CD8-positive, alpha-beta memory T cell (primary cell): ENCODE measurements at regions not wholly inside any gene's neighbourhood (a gene's known extent, or its start where the extent isn't known, plus 50 kb on each side); places are given as distances from the start of the nearest gene placed in this dataset.

ENCODE experiments used
- CTCF ChIA-PET: fragments of 350-600 bp; sonication (Branson Sonifier 250); formaldehyde crosslinking; loops from one replicate; lab custom pipeline; 2021; ENCODE audit warnings: antibody characterized with exemption; lab: Charles Lee
- POLR2A ChIA-PET: fragments of 350-600 bp; sonication (Branson Sonifier 250); formaldehyde crosslinking; loops from one replicate; lab custom pipeline; 2021; ENCODE audit warnings: antibody characterized with exemption; lab: Charles Lee
- DNase-seq, 5 donors: peaks; one replicate each; pipeline versions ENCODE4 v3.0.0 to v3.0.0-alpha.2; 2020 to 2022; ENCODE audit warnings: mixed read lengths in 1 of 5
- H3K27ac ChIP-seq: one replicate; pipeline ENCODE4 v1.7.0; 2013; ENCODE audit warnings: low read depth, mild to moderate bottlenecking, low read length, moderate library complexity
- H3K27me3 ChIP-seq: 2 replicates; pipeline ENCODE4 v1.7.0; 2013; ENCODE audit warnings: low read length, mild to moderate bottlenecking; ENCODE audit not compliant: insufficient read depth, poor library complexity, severe bottlenecking
- H3K36me3 ChIP-seq: 2 replicates; pipeline ENCODE4 v1.7.0; 2013; ENCODE audit warnings: mild to moderate bottlenecking, low read length, moderate library complexity; ENCODE audit not compliant: insufficient read depth
- H3K4me1 ChIP-seq: 2 replicates; pipeline ENCODE4 v1.7.0; 2013; ENCODE audit warnings: mild to moderate bottlenecking, low read length, moderate library complexity; ENCODE audit not compliant: insufficient read depth
- H3K4me3 ChIP-seq: 2 replicates; pipeline ENCODE4 v1.7.0; 2013; ENCODE audit warnings: mild to moderate bottlenecking, low read length
- H3K9me3 ChIP-seq: 2 replicates; pipeline ENCODE4 v1.7.0; 2013; ENCODE audit warnings: mild to moderate bottlenecking, low read length
- H3K27ac Mint-ChIP-seq, 8 donors: one replicate each; pipeline ENCODE4 v1.8.0; 2020 to 2021; ENCODE audit warnings: mixed read lengths in 8 of 8, mild to moderate bottlenecking in 6 of 8, inconsistent platforms in 3 of 8, moderate library complexity in 3 of 8
- H3K27me3 Mint-ChIP-seq, 2 donors: one replicate each; pipeline ENCODE4 v1.8.0; 2020 to 2021; ENCODE audit warnings: mixed read lengths in 2 of 2, mild to moderate bottlenecking in 1 of 2, moderate library complexity in 1 of 2
- H3K36me3 Mint-ChIP-seq, 3 donors: one replicate each; pipeline ENCODE4 v1.8.0; 2020 to 2021; ENCODE audit warnings: mixed read lengths in 3 of 3, inconsistent platforms in 1 of 3, mild to moderate bottlenecking in 1 of 3
- H3K4me1 Mint-ChIP-seq, 3 donors: one replicate each; pipeline ENCODE4 v1.8.0; 2020 to 2021; ENCODE audit warnings: mixed read lengths in 3 of 3, inconsistent platforms in 1 of 3, mild to moderate bottlenecking in 1 of 3
- H3K4me3 Mint-ChIP-seq, 7 donors: one replicate each; pipeline ENCODE4 v1.8.0; 2020 to 2021; ENCODE audit warnings: mixed read lengths in 7 of 7, mild to moderate bottlenecking in 6 of 7, moderate library complexity in 4 of 7, inconsistent platforms in 2 of 7
- H3K9me3 Mint-ChIP-seq, 5 donors: one replicate each; pipeline ENCODE4 v1.8.0; 2020 to 2022; ENCODE audit warnings: mixed read lengths in 5 of 5, mild to moderate bottlenecking in 3 of 5, moderate library complexity in 2 of 5, inconsistent platforms in 1 of 5

DNA sequence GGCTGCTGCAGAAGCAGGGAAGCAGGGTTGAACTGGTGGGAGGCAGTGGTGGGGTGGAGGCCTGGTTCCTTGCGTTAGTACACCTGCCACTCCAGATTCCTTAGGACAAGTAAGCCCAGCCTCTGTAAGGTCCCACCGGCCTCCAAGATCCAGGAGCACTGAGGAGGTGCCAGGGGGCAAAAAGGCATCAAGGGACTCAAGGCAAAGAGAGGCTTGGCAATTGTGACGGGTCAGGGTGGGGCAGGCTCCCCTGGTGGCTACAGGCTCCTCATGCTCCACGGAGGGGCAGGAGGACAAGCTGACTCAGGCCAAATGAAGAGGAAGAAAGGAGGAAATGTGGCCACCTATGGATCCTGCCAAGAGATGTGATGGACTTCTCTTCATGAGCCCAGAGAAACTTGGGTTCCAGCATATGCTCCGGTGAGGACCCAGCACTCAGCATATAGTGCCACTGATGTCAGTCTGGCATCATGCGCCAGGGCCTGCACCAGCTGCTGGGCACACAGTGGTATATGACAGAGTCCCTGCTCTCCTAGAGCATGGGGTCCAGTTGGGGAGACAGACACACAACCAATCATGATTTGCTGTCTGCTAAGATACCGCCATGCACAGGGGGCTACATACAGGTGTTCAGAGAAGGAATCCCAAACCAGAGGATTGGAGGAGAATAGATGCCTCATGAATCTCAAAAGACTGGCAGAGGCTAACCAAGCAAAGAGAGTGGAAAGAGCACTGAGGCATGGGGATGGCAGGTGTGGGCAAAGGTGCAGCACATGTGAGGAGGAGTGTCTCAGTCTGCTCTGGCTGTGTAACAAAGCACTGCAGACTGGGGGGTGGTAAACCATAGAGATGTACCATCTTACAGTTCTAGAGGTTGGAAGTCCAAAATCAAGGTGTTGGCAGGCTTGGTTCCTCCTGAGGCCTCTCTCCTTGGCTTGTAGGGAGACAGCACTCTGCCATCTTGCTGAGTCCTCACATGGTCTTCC is 249.7 kb downstream of the RHOU start:
- ChIA-PET POLR2A (no interaction called here), CTCF (no interaction called here)
- H3K4me3 ChIP-seq, result no peak overlapping the region
- no peaks in the 10 kb centered on the region for H3K4me1 ChIP-seq
- H3K27me3 Mint-ChIP-seq, result peaks cover 0 to 4% of the 10 kb centered on the region in 2 donors
- no peak overlapping the region for H3K27ac Mint-ChIP-seq
- peaks cover 0 to 4% (median 0%) of the 10 kb centered on the region in 3 donors for H3K4me1 Mint-ChIP-seq
- no peak overlapping the region for H3K27ac ChIP-seq
- H3K9me3 Mint-ChIP-seq, result no peaks in the 10 kb centered on the region
- H3K27me3 ChIP-seq, result no peaks in the 10 kb centered on the region
- H3K9me3 ChIP-seq, result no peaks in the 10 kb centered on the region
- H3K36me3 Mint-ChIP-seq, result no peaks in the 10 kb centered on the region
- DNase-seq, result no peak
- H3K4me3 Mint-ChIP-seq, result no peak overlapping the region
- H3K36me3 ChIP-seq, result no peaks in the 10 kb centered on the region

DNA sequence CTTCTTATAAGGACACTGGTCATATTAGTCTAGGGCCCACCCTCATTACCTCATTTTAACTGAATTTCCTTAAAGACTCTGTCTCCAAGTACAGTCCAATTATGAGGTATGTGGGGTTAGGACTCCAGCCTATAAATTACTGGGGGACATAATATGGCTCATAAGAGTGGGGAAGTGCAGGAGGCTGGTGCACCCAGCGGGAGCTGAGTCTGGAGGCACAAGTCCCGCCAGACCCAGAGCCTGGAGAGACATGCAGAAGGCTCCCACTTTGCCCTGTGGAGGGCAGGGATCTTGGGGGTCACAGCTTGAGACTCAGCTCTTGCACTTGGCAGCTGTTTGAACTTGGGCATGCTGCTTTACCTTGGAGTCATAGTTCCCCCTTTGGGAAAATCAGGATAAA is 250.4 kb downstream of the RHOU start:
- ChIA-PET CTCF (no interaction called here), POLR2A (no interaction called here)
- no peak for DNase-seq
- no peak overlapping the region for H3K4me3 ChIP-seq
- no peaks in the 10 kb centered on the region for H3K27me3 ChIP-seq
- no peaks in the 10 kb centered on the region for H3K9me3 ChIP-seq
- H3K4me1 Mint-ChIP-seq, result peaks cover 0 to 4% (median 0%) of the 10 kb centered on the region in 3 donors
- no peaks in the 10 kb centered on the region for H3K4me1 ChIP-seq
- H3K27ac ChIP-seq, result no peak overlapping the region
- H3K9me3 Mint-ChIP-seq, result no peaks in the 10 kb centered on the region
- no peaks in the 10 kb centered on the region for H3K36me3 Mint-ChIP-seq
- no peak overlapping the region for H3K4me3 Mint-ChIP-seq
- peaks cover 0 to 4% of the 10 kb centered on the region in 2 donors for H3K27me3 Mint-ChIP-seq
- H3K36me3 ChIP-seq, result no peaks in the 10 kb centered on the region
- peak overlapping the region in 2 of 8 donors; percentile 10 to 36 for H3K27ac Mint-ChIP-seq

DNA sequence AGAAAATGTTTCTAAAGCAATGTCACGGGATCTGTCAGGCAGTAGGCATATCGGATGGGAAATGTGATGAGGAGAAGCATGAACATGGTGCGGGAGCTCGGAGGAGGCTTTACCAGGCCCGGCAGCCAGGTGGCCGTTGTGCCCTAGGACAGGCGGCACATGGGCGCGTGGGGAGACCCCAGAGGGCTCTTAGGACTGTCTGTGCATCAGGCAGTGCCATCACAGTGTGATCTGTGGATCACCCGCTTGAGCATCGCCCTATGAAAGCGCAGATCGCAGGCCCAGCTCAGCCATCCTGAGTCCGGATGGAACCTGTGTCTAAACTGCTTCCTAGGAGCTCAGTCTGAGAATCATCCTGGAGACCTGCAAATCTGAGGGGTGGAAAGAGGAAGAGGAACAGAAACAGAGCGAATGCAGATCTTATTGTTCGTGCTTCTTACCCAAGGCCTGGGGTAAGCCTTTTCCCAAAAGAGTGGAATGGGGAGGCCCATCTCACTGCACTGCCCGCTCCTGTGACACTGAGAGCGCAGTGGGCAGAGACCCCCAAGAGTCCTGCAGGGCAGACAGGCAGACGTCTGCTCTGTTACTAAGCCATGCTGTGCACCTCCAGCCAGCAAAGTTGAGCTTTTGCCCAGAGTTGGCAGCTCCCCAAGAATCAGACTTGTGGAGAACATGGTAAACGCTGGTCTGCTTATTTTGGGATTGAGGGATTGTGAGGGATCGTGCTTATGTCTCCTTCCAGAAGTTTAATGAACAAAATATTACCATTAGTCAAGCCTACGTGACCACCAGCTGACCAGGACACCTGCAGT is 251.0 kb downstream of the RHOU start:
- ChIA-PET POLR2A (no interaction called here), CTCF (no interaction called here)
- H3K4me1 Mint-ChIP-seq, result peaks cover 0 to 4% (median 0%) of the 10 kb centered on the region in 3 donors
- no peak overlapping the region for H3K27ac Mint-ChIP-seq
- no peak overlapping the region for H3K4me3 Mint-ChIP-seq
- Histone ChIP-seq H3K4me1 (no peaks in the 10 kb centered on the region), H3K27me3 (no peaks in the 10 kb centered on the region), H3K4me3 (no peak overlapping the region), H3K9me3 (no peaks in the 10 kb centered on the region), H3K36me3 (no peaks in the 10 kb centered on the region), H3K27ac (no peak overlapping the region)
- H3K9me3 Mint-ChIP-seq, result no peaks in the 10 kb centered on the region
- H3K27me3 Mint-ChIP-seq, result peaks cover 0 to 4% of the 10 kb centered on the region in 2 donors
- no peak for DNase-seq
- H3K36me3 Mint-ChIP-seq, result no peaks in the 10 kb centered on the region

DNA sequence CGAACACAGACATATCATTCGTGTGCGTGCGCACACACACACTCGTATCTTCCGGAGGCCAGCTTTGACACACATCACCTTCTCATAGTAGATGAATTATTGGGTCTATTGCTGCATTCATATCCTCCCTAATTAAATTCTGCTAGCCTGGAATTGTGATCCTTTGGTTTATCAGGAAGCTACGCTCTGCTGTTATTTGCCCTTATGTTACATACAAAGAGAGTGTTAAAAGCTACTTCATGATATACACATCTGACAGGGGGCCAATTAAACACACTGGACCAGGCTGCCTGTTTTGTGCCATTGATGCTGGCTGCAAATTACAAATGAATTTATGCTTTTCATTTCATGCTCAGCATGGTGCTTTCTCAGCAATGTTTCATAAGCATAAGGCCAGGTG is 252.0 kb downstream of the RHOU start:
- DNase-seq, result no peak
- Mint-ChIP-seq H3K4me3 (no peak overlapping the region), H3K27me3 (peaks cover 0 to 4% of the 10 kb centered on the region in 2 donors), H3K36me3 (no peaks in the 10 kb centered on the region), H3K4me1 (peaks cover 0 to 4% (median 0%) of the 10 kb centered on the region in 3 donors), H3K9me3 (no peaks in the 10 kb centered on the region), H3K27ac (no peak overlapping the region)
- ChIA-PET CTCF (no interaction called here), POLR2A (no interaction called here)
- Histone ChIP-seq H3K27ac (no peak overlapping the region), H3K4me1 (no peaks in the 10 kb centered on the region), H3K4me3 (no peak overlapping the region), H3K9me3 (no peaks in the 10 kb centered on the region), H3K36me3 (no peaks in the 10 kb centered on the region), H3K27me3 (no peaks in the 10 kb centered on the region)

DNA sequence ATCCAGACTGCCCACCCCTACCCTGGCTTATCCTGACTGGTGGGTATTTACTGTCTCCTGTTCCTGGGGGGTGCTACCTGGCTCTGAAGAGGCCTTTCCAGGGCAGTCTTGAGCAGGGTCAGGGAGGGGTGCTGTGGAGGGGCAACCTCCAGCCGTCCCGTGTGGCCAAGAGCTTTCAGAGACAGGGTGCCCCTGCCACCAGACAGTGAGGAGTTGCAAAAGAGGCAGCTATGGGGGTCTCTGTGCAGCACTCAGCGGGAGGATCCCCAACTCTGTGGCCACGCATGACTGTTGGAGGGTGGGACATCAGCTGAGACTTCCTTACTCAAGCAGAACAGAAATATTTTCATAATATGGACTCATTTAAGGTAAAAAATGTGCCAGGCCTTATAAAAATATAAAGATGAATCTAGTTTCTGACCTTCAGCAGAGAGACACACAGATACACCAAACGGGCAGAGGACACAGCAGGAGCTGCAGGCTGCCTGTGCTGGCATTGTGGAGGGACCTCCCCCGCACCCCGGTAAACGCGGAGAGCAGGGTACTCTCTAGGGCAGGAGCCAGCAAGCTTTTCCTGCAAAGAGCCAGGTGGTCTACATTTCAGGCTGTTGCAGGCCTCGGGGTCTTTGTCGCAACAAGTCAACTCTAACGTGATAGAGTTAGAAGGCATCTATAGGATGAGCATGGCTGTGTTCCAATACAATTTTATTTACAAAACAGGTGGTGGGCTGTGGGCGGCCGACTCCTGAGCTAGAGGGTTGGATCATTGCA is 252.6 kb downstream of the RHOU start:
- Histone ChIP-seq H3K4me1 (no peaks in the 10 kb centered on the region), H3K27ac (no peak overlapping the region), H3K4me3 (no peak overlapping the region), H3K36me3 (no peaks in the 10 kb centered on the region), H3K27me3 (no peaks in the 10 kb centered on the region), H3K9me3 (no peaks in the 10 kb centered on the region)
- no peak overlapping the region for H3K4me3 Mint-ChIP-seq
- H3K9me3 Mint-ChIP-seq, result no peaks in the 10 kb centered on the region
- no peaks in the 10 kb centered on the region for H3K36me3 Mint-ChIP-seq
- H3K27ac Mint-ChIP-seq, result peak overlapping the region in 1 of 8 donors; percentile 29
- peaks cover 0 to 3% of the 10 kb centered on the region in 2 donors for H3K27me3 Mint-ChIP-seq
- H3K4me1 Mint-ChIP-seq, result peaks cover 0 to 4% (median 0%) of the 10 kb centered on the region in 3 donors
- POLR2A ChIA-PET, result no interaction called here
- CTCF ChIA-PET, result no interaction called here
- DNase-seq, result no peak

DNA sequence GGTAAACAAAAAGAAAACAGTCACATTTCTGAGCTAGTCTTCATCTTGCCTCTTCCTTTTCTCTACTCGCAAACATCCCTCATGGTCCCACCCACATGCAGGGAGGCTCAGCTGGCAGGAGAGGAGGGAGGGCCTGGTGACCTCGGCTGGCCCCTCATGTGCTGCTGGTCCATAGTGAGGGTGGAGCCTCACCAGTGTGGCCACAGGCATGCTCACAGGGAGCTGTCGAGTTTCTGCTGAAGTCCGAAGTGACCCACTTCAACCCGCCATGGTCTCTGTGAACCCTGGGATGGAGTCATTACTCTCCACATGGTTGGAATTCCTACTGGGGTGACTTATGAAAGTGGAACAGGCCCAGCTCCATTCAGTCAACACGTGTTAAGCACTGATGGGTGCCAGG is 253.4 kb downstream of the RHOU start:
- Mint-ChIP-seq H3K36me3 (no peaks in the 10 kb centered on the region), H3K4me1 (peaks cover 0 to 4% (median 0%) of the 10 kb centered on the region in 3 donors), H3K27me3 (peaks cover 0 to 3% of the 10 kb centered on the region in 2 donors), H3K27ac (no peak overlapping the region), H3K4me3 (no peak overlapping the region), H3K9me3 (no peaks in the 10 kb centered on the region)
- no peak for DNase-seq
- ChIA-PET POLR2A (no interaction called here), CTCF (no interaction called here)
- no peak overlapping the region for H3K27ac ChIP-seq
- H3K4me3 ChIP-seq, result no peak overlapping the region
- no peaks in the 10 kb centered on the region for H3K36me3 ChIP-seq
- H3K9me3 ChIP-seq, result no peaks in the 10 kb centered on the region
- H3K27me3 ChIP-seq, result no peaks in the 10 kb centered on the region
- no peaks in the 10 kb centered on the region for H3K4me1 ChIP-seq

DNA sequence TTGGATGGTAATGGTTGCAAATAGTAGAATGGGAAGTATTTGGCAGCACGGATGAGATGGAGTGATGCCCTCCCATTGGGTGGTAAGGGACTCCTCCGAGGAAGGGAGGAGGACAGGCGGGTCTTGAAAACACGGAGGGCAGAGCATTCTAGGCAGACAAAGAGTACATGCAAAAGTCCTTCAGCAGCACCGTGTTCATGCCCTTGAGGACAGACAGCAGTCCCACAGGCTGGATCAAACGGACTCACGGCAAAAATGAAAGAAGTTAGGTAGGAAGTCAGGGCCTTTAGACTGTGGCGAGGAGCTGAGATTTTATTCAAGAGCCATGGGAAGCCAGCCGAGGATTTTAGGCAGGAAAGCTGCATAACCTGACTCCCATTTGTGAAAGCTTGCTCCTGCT is 253.9 kb downstream of the RHOU start:
- Histone ChIP-seq H3K27ac (no peak overlapping the region), H3K9me3 (no peaks in the 10 kb centered on the region), H3K27me3 (no peaks in the 10 kb centered on the region), H3K4me1 (no peaks in the 10 kb centered on the region), H3K36me3 (no peaks in the 10 kb centered on the region), H3K4me3 (no peak overlapping the region)
- ChIA-PET CTCF (no interaction called here), POLR2A (no interaction called here)
- Mint-ChIP-seq H3K27ac (peak overlapping the region in 1 of 8 donors; percentile 88), H3K27me3 (peaks cover 0 to 3% of the 10 kb centered on the region in 2 donors), H3K36me3 (no peaks in the 10 kb centered on the region), H3K4me3 (no peak overlapping the region), H3K9me3 (no peaks in the 10 kb centered on the region), H3K4me1 (peaks cover 0 to 4% (median 0%) of the 10 kb centered on the region in 3 donors)
- DNase-seq, result no peak
